ENCODE measurements at regions not wholly inside any gene's neighbourhood (a gene's known extent, or its start where the extent isn't known, plus 50 kb on each side); places are given as distances from the start of the nearest gene placed in this dataset.

DNA sequence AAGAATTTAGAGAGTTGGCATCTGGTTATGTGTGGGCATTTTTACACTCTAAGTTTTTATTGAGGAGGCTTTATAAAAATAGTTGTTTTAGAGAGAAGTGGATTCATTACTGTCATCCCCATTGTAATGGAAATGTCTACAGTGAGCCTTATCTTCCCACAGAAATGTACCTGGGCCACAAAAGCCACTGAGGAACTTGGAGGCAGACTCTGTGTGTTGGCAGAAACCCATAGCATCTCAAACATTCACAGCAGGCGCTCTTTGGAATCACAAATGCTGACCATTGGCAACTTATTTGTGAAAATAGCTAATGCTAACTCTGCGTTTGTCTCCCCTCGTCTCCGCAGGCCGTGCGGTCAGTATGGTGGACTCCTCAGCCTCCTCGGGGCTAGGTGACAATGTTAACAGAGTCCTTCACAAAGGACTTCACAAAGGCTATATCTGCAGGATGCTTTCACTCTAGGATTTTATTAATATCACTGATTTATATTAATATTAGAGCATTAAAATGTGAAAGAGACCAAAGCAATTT lies 689.1 kb upstream of the POU3F3 start:
- TF ChIP-seq, protein P1, sequence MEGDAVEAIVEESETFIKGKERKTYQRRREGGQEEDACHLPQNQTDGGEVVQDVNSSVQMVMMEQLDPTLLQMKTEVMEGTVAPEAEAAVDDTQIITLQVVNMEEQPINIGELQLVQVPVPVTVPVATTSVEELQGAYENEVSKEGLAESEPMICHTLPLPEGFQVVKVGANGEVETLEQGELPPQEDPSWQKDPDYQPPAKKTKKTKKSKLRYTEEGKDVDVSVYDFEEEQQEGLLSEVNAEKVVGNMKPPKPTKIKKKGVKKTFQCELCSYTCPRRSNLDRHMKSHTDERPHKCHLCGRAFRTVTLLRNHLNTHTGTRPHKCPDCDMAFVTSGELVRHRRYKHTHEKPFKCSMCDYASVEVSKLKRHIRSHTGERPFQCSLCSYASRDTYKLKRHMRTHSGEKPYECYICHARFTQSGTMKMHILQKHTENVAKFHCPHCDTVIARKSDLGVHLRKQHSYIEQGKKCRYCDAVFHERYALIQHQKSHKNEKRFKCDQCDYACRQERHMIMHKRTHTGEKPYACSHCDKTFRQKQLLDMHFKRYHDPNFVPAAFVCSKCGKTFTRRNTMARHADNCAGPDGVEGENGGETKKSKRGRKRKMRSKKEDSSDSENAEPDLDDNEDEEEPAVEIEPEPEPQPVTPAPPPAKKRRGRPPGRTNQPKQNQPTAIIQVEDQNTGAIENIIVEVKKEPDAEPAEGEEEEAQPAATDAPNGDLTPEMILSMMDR (IDR thresholded peaks at IDR 0.05): no peak
- no peak for TF ChIP-seq POLR2A (IDR thresholded peaks at IDR 0.05)

Data from upper lobe of left lung (tissue), 4 donors.